Neural progenitor cell (in vitro differentiated cells): ENCODE measurements at regions not wholly inside any gene's neighbourhood (a gene's known extent, or its start where the extent isn't known, plus 50 kb on each side); places are given as distances from the start of the nearest gene placed in this dataset.

Experiments used
- EZH2 ChIP-seq: fragments of 200-600 bp; sonication (generic); IDR thresholded peaks from 2 replicates; pipeline ENCODE4 v1.6.1; 2017; ENCODE audit warnings: antibody characterized with exemption, mild to moderate bottlenecking, moderate library complexity
- TF ChIP-seq, protein P1 (sequence below): fragments of 200-600 bp; sonication (generic); IDR thresholded peaks from 2 replicates; pipeline ENCODE4 v1.5.1; 2017; ENCODE audit warnings: antibody characterized with exemption, mild to moderate bottlenecking

DNA sequence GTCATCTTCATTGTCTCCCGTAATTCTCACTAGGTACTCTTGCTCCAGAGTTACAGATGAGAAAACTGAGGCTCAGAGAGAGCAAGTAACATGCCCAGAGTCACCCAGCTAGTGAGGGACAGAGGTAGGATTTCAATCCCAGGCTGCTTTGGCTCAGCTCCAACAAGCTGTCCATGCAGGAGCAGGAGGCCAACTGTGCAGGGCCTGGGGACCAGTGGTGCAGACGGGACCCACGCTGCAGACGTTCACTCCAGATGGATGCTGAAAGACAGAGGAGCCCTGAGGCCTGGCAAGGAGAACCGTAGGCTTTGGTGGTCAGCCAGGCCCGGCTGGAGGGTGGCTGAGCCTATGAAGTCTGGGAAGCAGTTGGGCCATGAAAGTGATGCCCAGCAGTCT lies 102.6 kb downstream of the MCFD2 start:
- TF ChIP-seq, protein P1, sequence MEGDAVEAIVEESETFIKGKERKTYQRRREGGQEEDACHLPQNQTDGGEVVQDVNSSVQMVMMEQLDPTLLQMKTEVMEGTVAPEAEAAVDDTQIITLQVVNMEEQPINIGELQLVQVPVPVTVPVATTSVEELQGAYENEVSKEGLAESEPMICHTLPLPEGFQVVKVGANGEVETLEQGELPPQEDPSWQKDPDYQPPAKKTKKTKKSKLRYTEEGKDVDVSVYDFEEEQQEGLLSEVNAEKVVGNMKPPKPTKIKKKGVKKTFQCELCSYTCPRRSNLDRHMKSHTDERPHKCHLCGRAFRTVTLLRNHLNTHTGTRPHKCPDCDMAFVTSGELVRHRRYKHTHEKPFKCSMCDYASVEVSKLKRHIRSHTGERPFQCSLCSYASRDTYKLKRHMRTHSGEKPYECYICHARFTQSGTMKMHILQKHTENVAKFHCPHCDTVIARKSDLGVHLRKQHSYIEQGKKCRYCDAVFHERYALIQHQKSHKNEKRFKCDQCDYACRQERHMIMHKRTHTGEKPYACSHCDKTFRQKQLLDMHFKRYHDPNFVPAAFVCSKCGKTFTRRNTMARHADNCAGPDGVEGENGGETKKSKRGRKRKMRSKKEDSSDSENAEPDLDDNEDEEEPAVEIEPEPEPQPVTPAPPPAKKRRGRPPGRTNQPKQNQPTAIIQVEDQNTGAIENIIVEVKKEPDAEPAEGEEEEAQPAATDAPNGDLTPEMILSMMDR: no peak
- TF ChIP-seq EZH2: no peak
